Heart left ventricle (tissue), 16 donors: ENCODE measurements at regions not wholly inside any gene's neighbourhood (a gene's known extent, or its start where the extent isn't known, plus 50 kb on each side); places are given as distances from the start of the nearest gene placed in this dataset.

Experiments
- ATAC-seq, 4 donors: fragments of 200-7000 bp; cut with Tn5 transposase; one replicate each; pipeline ENCODE4 v1.9.1; 2020 to 2022; ENCODE audit warnings: moderate library complexity in 4 of 4, mild to moderate bottlenecking in 3 of 4, moderate number of reproducible peaks in 1 of 4
- DNase-seq, 5 donors: peaks; one replicate each; pipeline ENCODE4 v3.0.0-alpha.2; 2020
- H3K27ac ChIP-seq, 12 donors: fragments of 200-600 bp; sonication (generic) in 4 of 12; one replicate each; pipeline versions ENCODE4 v1.5.0 to v1.8.0; 2016 to 2022; ENCODE audit warnings: mild to moderate bottlenecking in 2 of 12
- H3K27me3 ChIP-seq, 9 donors: fragments of 200-600 bp; sonication (generic) in 2 of 9; one replicate each; pipeline versions ENCODE4 v1.5.1 to v1.8.0; 2016 to 2022; ENCODE audit warnings: mild to moderate bottlenecking in 3 of 9
- H3K36me3 ChIP-seq, 9 donors: fragments of 200-600 bp; sonication (generic) in 2 of 9; one replicate each; pipeline versions ENCODE4 v1.5.0 to v1.8.0; 2018 to 2022; ENCODE audit warnings: mild to moderate bottlenecking in 2 of 9
- H3K4me1 ChIP-seq, 12 donors: fragments of 200-600 bp; sonication (generic) in 4 of 12; one replicate each; pipeline versions ENCODE4 v1.5.0 to v1.8.0; 2016 to 2022; ENCODE audit warnings: mild to moderate bottlenecking in 3 of 12
- H3K4me3 ChIP-seq, 12 donors: fragments of 200-600 bp; sonication (generic) in 4 of 12; one replicate each; pipeline versions ENCODE4 v1.5.0 to v1.8.0; 2017 to 2022; ENCODE audit warnings: mild to moderate bottlenecking in 9 of 12, moderate library complexity in 4 of 12
- H3K9me3 ChIP-seq, 12 donors: fragments of 200-600 bp; sonication (generic) in 4 of 12; one replicate each; pipeline versions ENCODE4 v1.5.0 to v1.8.0; 2016 to 2022; ENCODE audit warnings: mild to moderate bottlenecking in 1 of 12
- CTCF ChIP-seq, 12 donors: fragments of 200-600 bp; sonication (generic) in 4 of 12; IDR thresholded peaks; one replicate each; pipeline versions ENCODE4 v1.5.0 to v1.8.0; 2018 to 2022; ENCODE audit warnings: antibody characterized with exemption in 12 of 12, mild to moderate bottlenecking in 5 of 12
- POLR2A ChIP-seq, 2 donors: fragments of 450-650 bp; IDR thresholded peaks; one replicate each; pipeline ENCODE4 v1.6.1; 2017; ENCODE audit warnings: antibody characterized with exemption in 2 of 2, mild to moderate bottlenecking in 2 of 2, moderate library complexity in 2 of 2
- WGBS, 4 donors: extraction: QIAGEN DNeasy Blood & Tissue Kit in 2 of 4; methylation state at CpG; one replicate each; pipeline versions ENCODE4 v1.1.5 to v1.1.7; 2013 to 2018; 5-methylcytosine and 5-hydroxymethylcytosine counted together
- intact Hi-C, 10 donors: fragments of 100-400 bp; cut with DNase I; formaldehyde crosslinking; loops; one replicate each; pipeline versions ENCODE4 v1.11.1 to v1.14.2; 2022
- donor health status: ischemic (EF 13 %, LVEDD 7.1; RV severe dilation, severe dysfunction).
- donor health status: healthy with polysubstance abuse.
- donor health status: DM: no; HTN: yes; CAD: no.
- donor health status: DM: no; HTN: no; CAD: no.
- donor health status: ischemic (EF 25% LVEDD 6.9; RV normal size, moderate dysfunction).
- donor health status: ischemic (EF 25% LVEDD 5.7; RV mildly dilated, moderate dysfunction).
- donor health status: healthy.
- donor health status: DM: yes; HTN: yes; CAD: no.
- donor health status: ischemic (EF 35%, LVEDD 5.7; RV mildly dilated, moderate dysfunction).
- donor health status: nonischemic (EF 11% LVEDD 7.7; RV severe dilation, severe dysfunction).
- donor health status: DM: yes; HTN: yes; CAD: no.
- donor health status: PGD.
- donor health status: ischemic (EF 29% LVEDD 5.4; RV normal size, mild dysfunction).
- donor health status: nonischemic (EF 23%, LVEDD 6.1; RV moderate dilation, normal function).

- DNase-seq (no peak), ATAC-seq (no peak)
- Histone ChIP-seq H3K4me1 (no peaks in the 10 kb centered on the region), H3K27ac (no peak overlapping the region), H3K4me3 (no peak overlapping the region), H3K9me3 (peaks cover 0 to 65% (median 18%) of the 10 kb centered on the region in 12 donors), H3K36me3 (no peaks in the 10 kb centered on the region), H3K27me3 (no peaks in the 10 kb centered on the region)
- no peak for TF ChIP-seq POLR2A (IDR thresholded peaks at IDR 0.05)
- TF ChIP-seq CTCF (IDR thresholded peaks at IDR 0.05), result no peak
- intact Hi-C loops, result no loop called here
- 94 to 100% (median 98%) methylated on average over 1 of the region's 1 CpG for WGBS, 4 donors
These were observed 276.9 kb upstream of the SPHKAP start for GRCh38 chr2:228458364-228458763.

GRCh38 chr2:228447266-228447915 lies 265.9 kb upstream of the SPHKAP start:
- no peaks in the 10 kb centered on the region for H3K4me1 ChIP-seq
- no peak overlapping the region for H3K27ac ChIP-seq
- intact Hi-C loops, result no loop called here
- 46 to 67% (median 55%) methylated on average over 1 of the region's 1 CpG for whole genome bisulfite sequencing, 4 donors
- H3K4me3 ChIP-seq, result no peak overlapping the region
- no peaks in the 10 kb centered on the region for H3K27me3 ChIP-seq
- ATAC-seq, result peak in 1 of 4 donors; percentile 67
- no peaks in the 10 kb centered on the region for H3K36me3 ChIP-seq
- peaks cover 0 to 12% (median 0%) of the 10 kb centered on the region in 12 donors for H3K9me3 ChIP-seq
- no peak for DNase-seq
- TF ChIP-seq CTCF (IDR thresholded peaks at IDR 0.05) (no peak), POLR2A (IDR thresholded peaks at IDR 0.05) (no peak)

- TF ChIP-seq CTCF (IDR thresholded peaks at IDR 0.05) (no peak), POLR2A (IDR thresholded peaks at IDR 0.05) (no peak)
- Histone ChIP-seq H3K9me3 (peaks cover 0 to 14% (median 0%) of the 10 kb centered on the region in 12 donors), H3K27me3 (no peaks in the 10 kb centered on the region), H3K27ac (no peak overlapping the region), H3K4me1 (no peaks in the 10 kb centered on the region), H3K36me3 (no peaks in the 10 kb centered on the region), H3K4me3 (no peak overlapping the region)
- intact Hi-C loops, result no loop called here
- ATAC-seq (peak; percentile 58 to 95 (median 76)), DNase-seq (peak; percentile 36 to 79 (median 59))
- 45 to 63% (median 57%) methylated on average over 4 of the region's 4 CpGs for WGBS, 4 donors
These were observed 265.2 kb upstream of the SPHKAP start for GRCh38 chr2:228446734-228447133.

GRCh38 chr2:228444161-228444560 lies 262.7 kb upstream of the SPHKAP start:
- intact Hi-C loops, result no loop called here
- Histone ChIP-seq H3K27ac (no peak overlapping the region), H3K9me3 (peaks cover 0 to 13% (median 0%) of the 10 kb centered on the region in 12 donors), H3K36me3 (no peaks in the 10 kb centered on the region), H3K4me3 (no peak overlapping the region), H3K4me1 (no peaks in the 10 kb centered on the region), H3K27me3 (no peaks in the 10 kb centered on the region)
- 82 to 87% (median 85%) methylated on average over 4 of the region's 4 CpGs for WGBS, 4 donors
- ATAC-seq (no peak), DNase-seq (no peak)
- TF ChIP-seq CTCF (IDR thresholded peaks at IDR 0.05), result no peak
- TF ChIP-seq POLR2A (IDR thresholded peaks at IDR 0.05), result no peak
